Natural killer cell (primary cell): ENCODE measurements at regions not wholly inside any gene's neighbourhood (a gene's known extent, or its start where the extent isn't known, plus 50 kb on each side); places are given as distances from the start of the nearest gene placed in this dataset.

Experiments used
- ATAC-seq, 3 donors: fragments of 150-1000 bp in 2 of 3; fragments of 200-7000 bp in 1 of 3; cut with Tn5 transposase; 1 replicate in 1 of 3; 2 replicates in 2 of 3; pipeline ENCODE4 v1.10.0; 2021; ENCODE audit warnings: mild to moderate bottlenecking in 2 of 3, moderate library complexity in 2 of 3
- DNase-seq, 2 donors: peaks; one replicate each; pipeline versions ENCODE4 v3.0.0 to v3.0.0-alpha.2; 2013 to 2021; ENCODE audit warnings: mixed read lengths in 1 of 2
- H3K27ac ChIP-seq: one replicate; pipeline ENCODE4 v1.5.1; 2013; ENCODE audit warnings: mild to moderate bottlenecking, low read length
- H3K27me3 ChIP-seq: one replicate; pipeline ENCODE4 v1.6.1; 2013; ENCODE audit warnings: low read length; ENCODE audit not compliant: control insufficient read depth, insufficient read depth
- H3K36me3 ChIP-seq: one replicate; pipeline ENCODE4 v1.6.1; 2013; ENCODE audit warnings: low read length; ENCODE audit not compliant: control insufficient read depth, insufficient read depth
- H3K4me1 ChIP-seq: one replicate; pipeline ENCODE4 v1.6.1; 2013; ENCODE audit warnings: low read length; ENCODE audit not compliant: control insufficient read depth, insufficient read depth
- H3K4me3 ChIP-seq: one replicate; pipeline ENCODE4 v1.5.1; 2013; ENCODE audit warnings: low read length
- H3K9me3 ChIP-seq: one replicate; pipeline ENCODE4 v1.6.1; 2013; ENCODE audit warnings: low read length; ENCODE audit not compliant: control insufficient read depth, insufficient read depth
- H3K27ac Mint-ChIP-seq, 2 donors: one replicate each; pipeline ENCODE4 v1.8.0; 2022; ENCODE audit warnings: mild to moderate bottlenecking in 2 of 2, mixed read lengths in 2 of 2, moderate library complexity in 1 of 2
- H3K27me3 Mint-ChIP-seq, 2 donors: one replicate each; pipeline ENCODE4 v1.8.0; 2022; ENCODE audit warnings: low read depth in 2 of 2, mixed read lengths in 2 of 2
- H3K36me3 Mint-ChIP-seq: one replicate; pipeline ENCODE4 v1.8.0; 2022; ENCODE audit warnings: mixed read lengths
- H3K4me1 Mint-ChIP-seq, 2 donors: one replicate each; pipeline ENCODE4 v1.8.0; 2022; ENCODE audit warnings: mixed read lengths in 2 of 2
- H3K4me3 Mint-ChIP-seq: one replicate; pipeline ENCODE4 v1.8.0; 2022; ENCODE audit warnings: mild to moderate bottlenecking, moderate library complexity, mixed read lengths
- H3K9me3 Mint-ChIP-seq, 2 donors: one replicate each; pipeline ENCODE4 v1.8.0; 2022; ENCODE audit warnings: mixed read lengths in 2 of 2
- WGBS: methylation state at CpG from one replicate; pipeline ENCODE4 v1.1.7; 2013; ENCODE audit warnings: missing lambda C conversion rate; ENCODE audit not compliant: insufficient coverage; 5-methylcytosine and 5-hydroxymethylcytosine counted together
- intact Hi-C: fragments of 100-400 bp; cut with micrococcal nuclease; formaldehyde crosslinking; loops from one replicate; pipeline ENCODE4 v1.14.2; 2022
- TF ChIP-seq, protein P1 (sequence below): fragments of 200-600 bp; IDR thresholded peaks from one replicate; pipeline ENCODE4 v1.8.0; 2022; ENCODE audit warnings: antibody characterized with exemption

- Histone ChIP-seq H3K27me3 (no peaks in the 10 kb centered on the region), H3K4me3 (no peak overlapping the region), H3K4me1 (no peaks in the 10 kb centered on the region), H3K9me3 (peaks cover 4% of the 10 kb centered on the region), H3K27ac (no peak overlapping the region), H3K36me3 (no peaks in the 10 kb centered on the region)
- ATAC-seq (no peak), DNase-seq (no peak)
- H3K27me3 Mint-ChIP-seq, result no peaks in the 10 kb centered on the region
- TF ChIP-seq, protein P1, sequence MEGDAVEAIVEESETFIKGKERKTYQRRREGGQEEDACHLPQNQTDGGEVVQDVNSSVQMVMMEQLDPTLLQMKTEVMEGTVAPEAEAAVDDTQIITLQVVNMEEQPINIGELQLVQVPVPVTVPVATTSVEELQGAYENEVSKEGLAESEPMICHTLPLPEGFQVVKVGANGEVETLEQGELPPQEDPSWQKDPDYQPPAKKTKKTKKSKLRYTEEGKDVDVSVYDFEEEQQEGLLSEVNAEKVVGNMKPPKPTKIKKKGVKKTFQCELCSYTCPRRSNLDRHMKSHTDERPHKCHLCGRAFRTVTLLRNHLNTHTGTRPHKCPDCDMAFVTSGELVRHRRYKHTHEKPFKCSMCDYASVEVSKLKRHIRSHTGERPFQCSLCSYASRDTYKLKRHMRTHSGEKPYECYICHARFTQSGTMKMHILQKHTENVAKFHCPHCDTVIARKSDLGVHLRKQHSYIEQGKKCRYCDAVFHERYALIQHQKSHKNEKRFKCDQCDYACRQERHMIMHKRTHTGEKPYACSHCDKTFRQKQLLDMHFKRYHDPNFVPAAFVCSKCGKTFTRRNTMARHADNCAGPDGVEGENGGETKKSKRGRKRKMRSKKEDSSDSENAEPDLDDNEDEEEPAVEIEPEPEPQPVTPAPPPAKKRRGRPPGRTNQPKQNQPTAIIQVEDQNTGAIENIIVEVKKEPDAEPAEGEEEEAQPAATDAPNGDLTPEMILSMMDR, result no peak
- no peak overlapping the region for H3K27ac Mint-ChIP-seq
- intact Hi-C loops, result no loop called here
- H3K4me1 Mint-ChIP-seq, result no peaks in the 10 kb centered on the region
- 80% methylated on average over 1 of the region's 2 CpGs for WGBS
- peaks cover 6 to 11% of the 10 kb centered on the region in 2 donors for H3K9me3 Mint-ChIP-seq
- H3K4me3 Mint-ChIP-seq, result no peak overlapping the region
- H3K36me3 Mint-ChIP-seq, result no peaks in the 10 kb centered on the region
Observed at GRCh38 chr7:80017101-80017698, 117.4 kb upstream of the GNAI1 start.

DNA sequence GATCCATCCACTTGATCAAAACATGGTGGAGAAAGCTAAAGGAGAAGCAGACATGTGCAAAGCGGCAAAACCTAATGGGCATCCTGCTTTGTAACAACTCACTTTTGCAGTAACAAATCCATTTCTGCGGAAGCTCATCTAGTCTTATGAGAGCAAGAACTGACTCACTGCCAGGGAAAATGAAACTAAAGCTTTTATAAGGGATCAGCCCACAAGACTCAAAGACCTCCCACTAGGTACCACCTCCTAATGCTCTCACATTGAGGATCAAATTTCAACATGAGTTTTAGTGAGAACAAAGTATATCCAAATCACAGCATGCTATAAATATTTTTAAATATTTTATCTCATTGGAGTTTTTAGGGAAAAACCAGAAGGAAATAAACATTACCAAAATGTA is 120.1 kb upstream of the GNAI1 start:
- no peak overlapping the region for H3K4me3 ChIP-seq
- TF ChIP-seq, protein P1, result no peak
- no peak for ATAC-seq
- DNase-seq, result no peak
- H3K4me1 Mint-ChIP-seq, result no peaks in the 10 kb centered on the region
- WGBS, result 88% methylated on average over 2 of the region's 2 CpGs
- no peak overlapping the region for H3K4me3 Mint-ChIP-seq
- intact Hi-C loops, result no loop called here
- no peak overlapping the region for H3K27ac Mint-ChIP-seq
- no peaks in the 10 kb centered on the region for H3K4me1 ChIP-seq
- H3K27me3 Mint-ChIP-seq, result no peaks in the 10 kb centered on the region
- no peaks in the 10 kb centered on the region for H3K36me3 ChIP-seq
- H3K9me3 Mint-ChIP-seq, result peaks cover 4 to 5% of the 10 kb centered on the region in 2 donors
- H3K9me3 ChIP-seq, result peaks cover 4% of the 10 kb centered on the region
- no peaks in the 10 kb centered on the region for H3K27me3 ChIP-seq
- H3K27ac ChIP-seq, result no peak overlapping the region
- no peaks in the 10 kb centered on the region for H3K36me3 Mint-ChIP-seq

GRCh38 chr7:80008039-80008438 is 126.6 kb upstream of the GNAI1 start:
- peaks cover 4% of the 10 kb centered on the region for H3K9me3 ChIP-seq
- Mint-ChIP-seq H3K36me3 (no peaks in the 10 kb centered on the region), H3K4me3 (no peak overlapping the region), H3K4me1 (no peaks in the 10 kb centered on the region), H3K9me3 (no peaks in the 10 kb centered on the region), H3K27ac (no peak overlapping the region), H3K27me3 (no peaks in the 10 kb centered on the region)
- WGBS, result 63% methylated on average over 1 of the region's 1 CpG
- TF ChIP-seq, protein P1, result no peak
- no peaks in the 10 kb centered on the region for H3K4me1 ChIP-seq
- intact Hi-C loops, result no loop called here
- H3K27me3 ChIP-seq, result no peaks in the 10 kb centered on the region
- H3K4me3 ChIP-seq, result no peak overlapping the region
- H3K27ac ChIP-seq, result no peak overlapping the region
- ATAC-seq, result no peak
- DNase-seq, result no peak
- no peaks in the 10 kb centered on the region for H3K36me3 ChIP-seq

DNA sequence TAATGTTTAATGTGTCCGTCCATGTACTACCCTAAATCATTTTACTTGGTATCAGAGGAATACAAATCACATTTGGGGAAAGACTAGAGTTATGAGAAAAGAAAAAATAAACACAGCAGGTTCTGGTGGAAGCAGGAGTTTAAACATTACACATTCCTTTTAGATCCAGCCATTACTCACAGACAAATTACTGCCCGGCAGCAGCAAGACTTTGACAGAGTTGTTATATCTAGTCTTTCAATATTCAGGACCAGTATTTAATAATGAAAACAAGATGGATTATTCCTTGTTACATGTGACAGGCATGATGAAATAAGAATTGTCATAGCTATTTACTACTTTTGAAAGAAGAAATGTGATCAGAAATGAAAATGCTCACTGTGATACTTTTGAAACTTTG is 131.8 kb upstream of the GNAI1 start:
- no peak for DNase-seq
- Histone ChIP-seq H3K27me3 (no peaks in the 10 kb centered on the region), H3K27ac (no peak overlapping the region), H3K4me1 (no peaks in the 10 kb centered on the region), H3K4me3 (no peak overlapping the region), H3K9me3 (no peaks in the 10 kb centered on the region), H3K36me3 (no peaks in the 10 kb centered on the region)
- Mint-ChIP-seq H3K4me3 (no peak overlapping the region), H3K4me1 (no peaks in the 10 kb centered on the region), H3K9me3 (no peaks in the 10 kb centered on the region), H3K27ac (no peak overlapping the region), H3K36me3 (no peaks in the 10 kb centered on the region), H3K27me3 (no peaks in the 10 kb centered on the region)
- TF ChIP-seq, protein P1, result no peak
- no CpG with 5 or more reads among the region's 2 CpGs for WGBS
- ATAC-seq, result no peak
- intact Hi-C loops, result no loop called here
